ENCODE measurements at regions not wholly inside any gene's neighbourhood (a gene's known extent, or its start where the extent isn't known, plus 50 kb on each side); places are given as distances from the start of the nearest gene placed in this dataset.

DNA sequence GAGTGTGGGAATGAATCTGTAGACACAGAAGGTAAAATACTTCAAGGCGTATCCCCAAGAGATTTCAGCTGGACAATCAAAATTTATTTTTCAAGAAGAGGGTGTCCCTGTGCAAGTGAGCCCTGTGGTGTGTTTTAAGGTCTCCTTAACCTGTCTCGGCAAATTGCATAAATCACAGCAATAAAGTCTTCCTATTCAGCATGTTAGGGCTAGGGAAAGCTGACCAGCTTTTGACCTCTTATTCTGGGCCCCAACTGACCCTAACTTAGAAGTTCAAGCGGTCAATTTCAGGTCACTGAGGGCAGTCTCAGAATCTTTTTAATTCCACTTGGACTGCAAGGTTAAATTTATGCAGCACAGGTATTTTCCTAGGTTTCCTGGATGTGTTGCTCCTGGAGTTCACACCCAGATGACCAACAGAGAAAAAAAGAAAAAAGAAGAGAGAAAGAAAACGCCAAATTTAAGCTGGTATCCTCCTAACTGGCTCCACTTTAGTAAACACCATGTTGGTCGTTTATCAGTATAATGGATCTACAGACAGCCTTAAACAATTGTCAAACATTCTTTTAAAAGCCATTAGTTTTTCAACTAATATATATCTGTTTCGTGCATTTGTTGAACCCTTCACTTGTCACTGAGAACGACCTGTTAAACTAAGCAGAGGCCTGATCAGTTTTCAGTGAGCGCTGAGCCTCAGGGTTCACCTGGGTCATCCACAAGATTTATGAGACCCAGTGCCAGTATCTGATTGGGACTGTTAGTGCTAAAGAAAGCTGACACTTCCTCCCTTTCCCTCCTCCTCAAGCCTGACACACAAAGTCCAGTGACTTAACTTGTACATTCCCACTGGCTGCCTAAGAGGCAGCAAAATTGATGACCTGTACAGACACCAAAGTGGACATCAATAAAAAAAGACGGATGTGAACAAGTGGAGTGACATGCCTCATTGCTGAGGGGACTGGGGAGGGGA is 546.1 kb downstream of the NR2F1-AS1 start:
- Histone ChIP-seq H3K4me1 (no peaks in the 10 kb centered on the region), H3K27ac (no peak overlapping the region), H3K4me3 (no peak overlapping the region), H3K27me3 (no peaks in the 10 kb centered on the region), H3K36me3 (no peaks in the 10 kb centered on the region), H3K9me3 (no peaks in the 10 kb centered on the region)
- WGBS, 2 donors (ENCODE audit: low coverage in 1 of 2), result 73 to 80% methylated on average over 8 to 9 of the region's 9 CpGs
- no peak for ATAC-seq
- TF ChIP-seq EP300 (IDR thresholded peaks at IDR 0.05), result no peak
- TF ChIP-seq POLR2AphosphoS5 (IDR thresholded peaks at IDR 0.05), result no peak
- TF ChIP-seq, protein P1, sequence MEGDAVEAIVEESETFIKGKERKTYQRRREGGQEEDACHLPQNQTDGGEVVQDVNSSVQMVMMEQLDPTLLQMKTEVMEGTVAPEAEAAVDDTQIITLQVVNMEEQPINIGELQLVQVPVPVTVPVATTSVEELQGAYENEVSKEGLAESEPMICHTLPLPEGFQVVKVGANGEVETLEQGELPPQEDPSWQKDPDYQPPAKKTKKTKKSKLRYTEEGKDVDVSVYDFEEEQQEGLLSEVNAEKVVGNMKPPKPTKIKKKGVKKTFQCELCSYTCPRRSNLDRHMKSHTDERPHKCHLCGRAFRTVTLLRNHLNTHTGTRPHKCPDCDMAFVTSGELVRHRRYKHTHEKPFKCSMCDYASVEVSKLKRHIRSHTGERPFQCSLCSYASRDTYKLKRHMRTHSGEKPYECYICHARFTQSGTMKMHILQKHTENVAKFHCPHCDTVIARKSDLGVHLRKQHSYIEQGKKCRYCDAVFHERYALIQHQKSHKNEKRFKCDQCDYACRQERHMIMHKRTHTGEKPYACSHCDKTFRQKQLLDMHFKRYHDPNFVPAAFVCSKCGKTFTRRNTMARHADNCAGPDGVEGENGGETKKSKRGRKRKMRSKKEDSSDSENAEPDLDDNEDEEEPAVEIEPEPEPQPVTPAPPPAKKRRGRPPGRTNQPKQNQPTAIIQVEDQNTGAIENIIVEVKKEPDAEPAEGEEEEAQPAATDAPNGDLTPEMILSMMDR (IDR thresholded peaks at IDR 0.05), result no peak
- TF ChIP-seq POLR2A (IDR thresholded peaks at IDR 0.05), result no peak

DNA sequence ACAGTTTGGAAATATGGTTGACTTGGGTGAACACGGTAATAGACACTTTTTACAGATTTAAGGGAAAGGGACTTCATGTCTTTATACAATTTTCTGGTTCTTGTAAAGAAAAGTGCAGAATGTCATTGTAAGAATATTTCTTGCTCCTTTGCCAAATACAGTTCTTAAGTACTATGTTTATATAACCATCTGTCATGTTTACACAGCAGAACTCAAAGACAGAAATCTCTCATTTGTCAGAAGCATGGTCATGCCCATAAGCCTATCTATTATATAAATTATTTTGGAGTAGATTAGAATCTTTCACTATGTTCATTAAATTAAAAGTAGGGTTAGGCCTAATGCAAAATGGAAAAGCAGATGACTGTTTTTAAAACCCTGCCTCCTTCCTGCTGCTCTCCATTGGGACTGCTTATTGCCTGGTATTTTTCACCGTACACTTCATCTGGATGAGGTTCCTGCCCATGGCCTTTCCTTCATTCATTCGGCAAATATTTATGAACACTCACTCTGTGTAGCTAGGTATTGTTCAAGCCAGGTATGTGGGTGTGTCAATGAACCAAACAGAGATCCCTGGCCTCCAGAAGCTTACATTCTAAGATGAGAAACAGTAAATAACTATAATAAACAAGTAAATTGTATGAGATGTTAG is 558.1 kb downstream of the NR2F1-AS1 start:
- no peak overlapping the region for H3K4me3 ChIP-seq
- ATAC-seq, result no peak
- H3K36me3 ChIP-seq, result no peaks in the 10 kb centered on the region
- no peak overlapping the region for H3K27ac ChIP-seq
- no peak for TF ChIP-seq POLR2A (IDR thresholded peaks at IDR 0.05)
- H3K4me1 ChIP-seq, result no peaks in the 10 kb centered on the region
- H3K27me3 ChIP-seq, result no peaks in the 10 kb centered on the region
- no peaks in the 10 kb centered on the region for H3K9me3 ChIP-seq
- WGBS, 2 donors (ENCODE audit: low coverage in 1 of 2), result 35 to 55% methylated on average over 3 of the region's 3 CpGs

DNA sequence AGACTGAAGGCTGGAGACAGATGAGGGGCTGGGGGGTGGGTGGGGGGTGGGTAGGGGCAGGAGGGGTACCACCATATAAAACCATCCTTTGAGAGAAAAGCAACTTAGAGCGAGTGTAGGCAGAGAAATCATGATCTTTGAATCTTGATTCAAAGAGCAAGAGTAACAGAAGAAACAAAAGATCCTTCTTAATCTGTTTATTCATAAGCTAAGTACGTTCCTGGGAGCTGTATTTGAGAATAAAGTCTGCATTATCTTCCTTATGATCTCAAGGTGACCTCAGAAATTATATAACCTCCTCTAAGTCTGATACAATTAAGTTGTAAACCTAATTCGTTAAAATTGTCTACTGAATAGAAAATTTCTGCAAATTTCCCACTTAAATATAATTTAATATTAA is 558.8 kb downstream of the NR2F1-AS1 start:
- WGBS, 2 donors (ENCODE audit: low coverage in 1 of 2), result 75 to 81% methylated on average over 3 of the region's 3 CpGs
- no peak for ATAC-seq
- H3K4me3 ChIP-seq, result no peak overlapping the region
- H3K36me3 ChIP-seq, result no peaks in the 10 kb centered on the region
- H3K9me3 ChIP-seq, result no peaks in the 10 kb centered on the region
- H3K4me1 ChIP-seq, result no peaks in the 10 kb centered on the region
- no peak for TF ChIP-seq EP300 (IDR thresholded peaks at IDR 0.05)
- no peak for TF ChIP-seq POLR2A (IDR thresholded peaks at IDR 0.05)
- no peak for TF ChIP-seq POLR2AphosphoS5 (IDR thresholded peaks at IDR 0.05)
- TF ChIP-seq, protein P1 (IDR thresholded peaks at IDR 0.05), result no peak
- H3K27me3 ChIP-seq, result no peaks in the 10 kb centered on the region
- H3K27ac ChIP-seq, result no peak overlapping the region

DNA sequence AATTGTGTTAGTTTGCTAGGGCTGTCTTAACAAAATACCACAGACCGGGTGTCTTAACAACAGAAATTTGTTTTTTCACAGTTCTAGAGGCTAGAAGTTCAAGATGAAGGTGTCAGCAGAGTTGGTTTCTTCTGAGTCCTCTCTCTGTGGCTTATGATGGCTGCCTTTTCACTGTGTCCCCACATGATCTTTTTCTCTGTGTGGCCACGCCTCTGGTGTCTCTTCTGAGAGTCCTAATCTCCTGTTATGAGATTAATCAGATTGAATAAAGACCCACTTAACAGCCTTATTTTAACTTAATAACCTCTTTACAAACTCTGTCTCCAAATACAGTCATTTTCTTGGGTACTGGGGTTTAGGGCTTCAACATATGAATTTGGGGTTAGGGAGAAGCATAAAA is 561.1 kb downstream of the NR2F1-AS1 start:
- Histone ChIP-seq H3K27me3 (no peaks in the 10 kb centered on the region), H3K9me3 (no peaks in the 10 kb centered on the region), H3K4me1 (no peaks in the 10 kb centered on the region), H3K27ac (no peak overlapping the region), H3K36me3 (no peaks in the 10 kb centered on the region), H3K4me3 (no peak overlapping the region)
- ATAC-seq, result no peak
- WGBS, 2 donors (ENCODE audit: low coverage in 1 of 2), result 89 to 100% methylated on average over 2 of the region's 2 CpGs
- TF ChIP-seq POLR2A (IDR thresholded peaks at IDR 0.05) (no peak), POLR2AphosphoS5 (IDR thresholded peaks at IDR 0.05) (no peak), EP300 (IDR thresholded peaks at IDR 0.05) (no peak)
- TF ChIP-seq, protein P1 (IDR thresholded peaks at IDR 0.05), result no peak

DNA sequence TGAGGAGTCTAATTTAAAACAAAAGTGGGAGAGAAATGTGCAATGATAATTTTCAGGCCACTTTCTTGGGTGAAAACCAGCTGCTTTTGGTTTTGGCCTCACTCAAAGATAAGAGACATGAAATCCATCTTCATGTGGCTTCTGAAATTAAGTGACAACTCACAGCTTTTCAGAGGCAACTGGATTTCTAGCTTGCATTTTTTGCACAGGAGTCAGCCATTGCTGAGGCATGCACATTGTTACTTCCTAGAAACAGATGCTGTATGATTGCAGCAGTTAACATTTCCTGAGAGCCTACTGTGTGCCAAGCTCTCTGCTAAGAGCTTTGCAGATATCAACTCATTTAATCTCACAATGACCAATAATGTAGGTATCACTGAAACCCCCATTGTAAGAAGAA is 562.6 kb downstream of the NR2F1-AS1 start:
- Histone ChIP-seq H3K27me3 (no peaks in the 10 kb centered on the region), H3K4me1 (no peaks in the 10 kb centered on the region), H3K9me3 (no peaks in the 10 kb centered on the region), H3K36me3 (no peaks in the 10 kb centered on the region), H3K27ac (no peak overlapping the region), H3K4me3 (no peak overlapping the region)
- ATAC-seq, result no peak
- TF ChIP-seq EP300 (IDR thresholded peaks at IDR 0.05) (no peak), POLR2A (IDR thresholded peaks at IDR 0.05) (no peak), POLR2AphosphoS5 (IDR thresholded peaks at IDR 0.05) (no peak)
- TF ChIP-seq, protein P1 (IDR thresholded peaks at IDR 0.05), result no peak
